Endodermal cell (in vitro differentiated cells): ENCODE measurements at regions not wholly inside any gene's neighbourhood (a gene's known extent, or its start where the extent isn't known, plus 50 kb on each side); places are given as distances from the start of the nearest gene placed in this dataset.

ENCODE experiments used
- DNase-seq: peaks from one replicate; pipeline ENCODE4 v3.0.0-alpha.2; 2017
- H3K27ac ChIP-seq: 2 replicates; pipeline ENCODE4 v1.5.1; 2013; ENCODE audit warnings: mild to moderate bottlenecking, low read depth, low read length, moderate library complexity
- H3K27me3 ChIP-seq: 2 replicates; pipeline ENCODE4 v1.6.1; 2013; ENCODE audit warnings: mild to moderate bottlenecking, low read length, moderate library complexity; ENCODE audit not compliant: insufficient read depth, control insufficient read depth, poor library complexity, severe bottlenecking
- H3K36me3 ChIP-seq: 2 replicates; pipeline ENCODE4 v1.7.0; 2013; ENCODE audit warnings: mild to moderate bottlenecking, low read length, moderate library complexity; ENCODE audit not compliant: control insufficient read depth, insufficient read depth
- H3K4me1 ChIP-seq: one replicate; pipeline ENCODE4 v1.7.0; 2013; ENCODE audit warnings: low read length; ENCODE audit not compliant: control insufficient read depth, insufficient read depth
- H3K4me3 ChIP-seq: 2 replicates; pipeline ENCODE4 v1.5.1; 2013; ENCODE audit warnings: mild to moderate bottlenecking, low read length, moderate library complexity
- H3K9ac ChIP-seq: 2 replicates; pipeline ENCODE4 v1.6.1; 2013; ENCODE audit warnings: mild to moderate bottlenecking, low read length, moderate library complexity; ENCODE audit not compliant: poor library complexity, severe bottlenecking; ENCODE audit errors: extremely low read depth
- H3K9me3 ChIP-seq: 2 replicates; pipeline ENCODE4 v1.6.1; 2013; ENCODE audit warnings: mild to moderate bottlenecking, low read length, moderate library complexity; ENCODE audit not compliant: control insufficient read depth
- H3K27ac Mint-ChIP-seq: 2 replicates; pipeline ENCODE4 v1.8.0; 2020; ENCODE audit warnings: mixed read lengths
- H3K27me3 Mint-ChIP-seq: 2 replicates; pipeline ENCODE4 v1.8.0; 2021; ENCODE audit warnings: mild to moderate bottlenecking, mixed read lengths; ENCODE audit not compliant: insufficient read depth
- H3K36me3 Mint-ChIP-seq: 2 replicates; pipeline ENCODE4 v1.8.0; 2020; ENCODE audit warnings: low read depth, mixed read lengths
- H3K4me1 Mint-ChIP-seq: 2 replicates; pipeline ENCODE4 v1.8.0; 2020; ENCODE audit warnings: mixed read lengths
- H3K4me3 Mint-ChIP-seq: 2 replicates; pipeline ENCODE4 v1.8.0; 2020; ENCODE audit warnings: mild to moderate bottlenecking, moderate library complexity, mixed read lengths
- H3K9me3 Mint-ChIP-seq: 2 replicates; pipeline ENCODE4 v1.8.0; 2020; ENCODE audit warnings: mild to moderate bottlenecking, mixed read lengths
- CTCF ChIP-seq: fragments of 200-600 bp; sonication (generic); conservative IDR thresholded peaks from 2 replicates; pipeline ENCODE4 v1.5.0; 2021; ENCODE audit warnings: antibody characterized with exemption, mild to moderate bottlenecking
- WGBS, 2 experiments: methylation state at CpG; one replicate each; pipeline versions ENCODE4 v1.1.5 to v1.1.7; 2013; ENCODE audit warnings: missing lambda C conversion rate in 2 of 2, mixed read lengths in 1 of 2; ENCODE audit not compliant: insufficient coverage in 1 of 2, insufficient read length in 1 of 2; 5-methylcytosine and 5-hydroxymethylcytosine counted together

- Mint-ChIP-seq H3K9me3 (no peaks in the 10 kb centered on the region), H3K27me3 (no peaks in the 10 kb centered on the region), H3K4me1 (peaks cover 31% of the 10 kb centered on the region), H3K27ac (no peak overlapping the region), H3K4me3 (no peak overlapping the region), H3K36me3 (no peaks in the 10 kb centered on the region)
- H3K4me3 ChIP-seq = no peak overlapping the region
- H3K4me1 ChIP-seq = no peaks in the 10 kb centered on the region
- 94 to 96% methylated on average over 2 to 3 of the region's 3 CpGs for whole genome bisulfite sequencing, 2 experiments
- no peaks in the 10 kb centered on the region for H3K9me3 ChIP-seq
- H3K9ac ChIP-seq = no peak overlapping the region
- no peaks in the 10 kb centered on the region for H3K27me3 ChIP-seq
- H3K27ac ChIP-seq = no peak overlapping the region
- no peaks in the 10 kb centered on the region for H3K36me3 ChIP-seq
- TF ChIP-seq CTCF = no peak
- DNase-seq = no peak
Measured at GRCh38 chr21:38970765-38971164, 165.0 kb downstream of the ETS2 start.

GRCh38 chr21:38968887-38969543 is 163.3 kb downstream of the ETS2 start:
- Histone ChIP-seq H3K27ac (no peak overlapping the region), H3K27me3 (no peaks in the 10 kb centered on the region), H3K9ac (no peak overlapping the region), H3K4me3 (no peak overlapping the region), H3K4me1 (no peaks in the 10 kb centered on the region), H3K9me3 (no peaks in the 10 kb centered on the region), H3K36me3 (no peaks in the 10 kb centered on the region)
- Mint-ChIP-seq H3K27ac (peak overlapping the region; percentile 5), H3K9me3 (no peaks in the 10 kb centered on the region), H3K4me1 (peaks cover 37% of the 10 kb centered on the region), H3K27me3 (no peaks in the 10 kb centered on the region), H3K4me3 (no peak overlapping the region), H3K36me3 (no peaks in the 10 kb centered on the region)
- peak; percentile 49 for TF ChIP-seq CTCF
- DNase-seq = no peak
- WGBS, 2 experiments = 90 to 100% methylated on average over 4 to 12 of the region's 12 CpGs

GRCh38 chr21:38965910-38966504 is 160.3 kb downstream of the ETS2 start:
- TF ChIP-seq CTCF = no peak
- H3K4me1 Mint-ChIP-seq = peaks cover 26% of the 10 kb centered on the region
- peaks cover 22% of the 10 kb centered on the region for H3K9me3 ChIP-seq
- H3K9ac ChIP-seq = no peak overlapping the region
- H3K9me3 Mint-ChIP-seq = peaks cover 24% of the 10 kb centered on the region
- peak; percentile 80 for DNase-seq
- no peak overlapping the region for H3K4me3 ChIP-seq
- no peaks in the 10 kb centered on the region for H3K27me3 Mint-ChIP-seq
- H3K36me3 Mint-ChIP-seq = peaks cover 12% of the 10 kb centered on the region
- WGBS, 2 experiments = 78 to 85% methylated on average over 13 to 16 of the region's 16 CpGs
- H3K27me3 ChIP-seq = no peaks in the 10 kb centered on the region
- peak overlapping the region; percentile 58 for H3K27ac Mint-ChIP-seq
- no peak overlapping the region for H3K4me3 Mint-ChIP-seq
- no peaks in the 10 kb centered on the region for H3K36me3 ChIP-seq
- no peak overlapping the region for H3K27ac ChIP-seq
- H3K4me1 ChIP-seq = no peaks in the 10 kb centered on the region
